22Rv1 (cell line): ENCODE measurements at regions not wholly inside any gene's neighbourhood (a gene's known extent, or its start where the extent isn't known, plus 50 kb on each side); places are given as distances from the start of the nearest gene placed in this dataset.

Experiments
- CTCF ChIP-seq: fragments of 450-650 bp; IDR thresholded peaks from 2 replicates; pipeline ENCODE4 v1.5.1; 2017; ENCODE audit warnings: mild to moderate bottlenecking
- ZFX ChIP-seq: fragments of 450-650 bp; IDR thresholded peaks from 2 replicates; pipeline ENCODE4 v1.6.1; 2017; ENCODE audit warnings: antibody characterized with exemption, borderline replicate concordance

GRCh38 chr11:92050305-92050704 lies 174.3 kb upstream of the FAT3 start:
- TF ChIP-seq CTCF (no peak), ZFX (no peak)
